Ammon's horn (tissue), 1 donor: ENCODE measurements at regions not wholly inside any gene's neighbourhood (a gene's known extent, or its start where the extent isn't known, plus 50 kb on each side); places are given as distances from the start of the nearest gene placed in this dataset.

Source experiments
- DNase-seq: peaks from one replicate; pipeline ENCODE4 v3.0.0-alpha.2; 2016; ENCODE audit warnings: low spot score

DNA sequence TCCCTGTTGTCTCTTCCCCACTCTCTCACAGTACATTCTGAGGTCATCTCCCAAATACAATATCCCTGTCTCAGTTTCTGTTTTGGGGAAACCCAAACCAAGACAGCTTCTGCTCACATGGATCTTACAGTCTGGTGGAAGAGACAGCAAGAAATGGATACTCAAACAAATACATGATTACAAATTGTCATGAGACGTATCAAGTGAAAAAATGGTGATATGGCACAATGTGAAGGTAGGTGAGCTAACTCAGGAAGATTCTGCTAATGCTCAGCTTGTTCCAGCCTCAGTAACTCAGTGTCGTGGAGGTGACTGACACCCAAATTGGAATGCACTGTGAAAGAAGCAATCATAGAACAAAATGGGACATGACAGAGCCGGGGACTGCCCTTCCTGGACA lies 68.3 kb downstream of the CHST1 start:
- no peak for DNase-seq

- DNase-seq = no peak
Measured at GRCh38 chr11:45596571-45596970, 68.9 kb downstream of the CHST1 start.

DNA sequence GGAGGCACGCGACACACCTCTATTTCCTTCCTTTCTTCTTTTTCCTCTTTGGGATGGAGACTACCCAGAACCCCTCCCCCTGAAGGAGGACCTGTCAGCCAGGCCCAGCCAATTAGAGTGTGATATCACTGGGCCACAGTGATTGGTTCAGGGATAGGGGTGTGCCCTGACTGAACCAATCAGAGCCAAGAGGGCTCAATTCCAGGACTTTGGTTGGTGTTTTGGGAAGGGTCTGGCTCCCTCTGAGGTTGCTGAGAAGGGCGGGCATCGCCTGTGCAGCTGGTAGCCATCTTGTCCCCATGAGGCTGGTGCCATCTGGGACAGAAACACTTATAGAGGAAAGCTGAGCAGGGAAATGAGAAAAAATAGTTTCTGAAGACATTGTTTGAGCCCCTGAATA lies 71.4 kb downstream of the CHST1 start:
- no peak for DNase-seq

DNA sequence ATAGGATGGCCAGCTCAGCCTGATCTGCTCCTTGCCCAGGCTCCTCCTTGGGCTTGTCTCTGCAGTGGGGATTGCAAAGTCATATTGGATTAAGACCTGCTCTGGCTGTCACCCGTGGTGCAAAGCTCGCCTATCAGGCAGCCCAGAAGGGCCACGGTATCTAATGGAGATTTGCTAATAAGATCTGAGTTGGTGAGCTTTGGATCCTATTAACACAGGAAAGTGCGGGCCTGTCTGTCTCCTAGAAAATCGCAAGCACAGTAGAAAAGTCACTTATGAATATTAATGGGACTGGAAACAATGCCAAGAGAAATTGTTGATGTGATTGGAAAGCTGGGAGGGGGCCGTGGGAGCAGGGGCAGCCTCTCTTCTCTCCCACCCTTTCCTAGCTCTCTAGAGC lies 72.8 kb downstream of the CHST1 start:
- DNase-seq = no peak

DNA sequence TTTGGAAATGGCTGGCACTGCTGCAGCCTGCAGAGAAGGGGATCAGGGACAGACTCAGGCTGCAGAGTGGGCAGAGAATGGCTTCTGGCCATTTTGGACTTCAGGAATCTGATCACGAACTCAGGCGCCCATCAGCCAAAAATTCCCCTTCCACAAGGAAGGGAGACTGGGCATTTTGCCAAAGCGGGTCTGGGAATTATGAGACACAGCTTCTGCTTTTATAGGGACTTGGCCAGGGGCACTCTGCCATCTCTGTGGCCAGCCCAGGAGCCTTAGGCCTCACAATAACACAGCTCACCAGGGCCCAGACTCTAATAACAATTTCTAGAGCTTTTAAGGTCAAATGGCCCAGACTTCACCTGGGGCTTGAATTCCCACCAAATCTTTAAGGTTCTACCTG lies 74.7 kb downstream of the CHST1 start:
- DNase-seq = peak; percentile 49

- DNase-seq = no peak
Measured at GRCh38 chr11:45585205-45585604, 80.2 kb downstream of the CHST1 start.

- DNase-seq = no peak
Measured at GRCh38 chr11:45583981-45584566, 81.3 kb downstream of the CHST1 start.

- no peak for DNase-seq
Measured at GRCh38 chr11:45580399-45580798, 85.0 kb downstream of the CHST1 start.

GRCh38 chr11:45578316-45578715 lies 87.1 kb downstream of the CHST1 start:
- DNase-seq = no peak

DNA sequence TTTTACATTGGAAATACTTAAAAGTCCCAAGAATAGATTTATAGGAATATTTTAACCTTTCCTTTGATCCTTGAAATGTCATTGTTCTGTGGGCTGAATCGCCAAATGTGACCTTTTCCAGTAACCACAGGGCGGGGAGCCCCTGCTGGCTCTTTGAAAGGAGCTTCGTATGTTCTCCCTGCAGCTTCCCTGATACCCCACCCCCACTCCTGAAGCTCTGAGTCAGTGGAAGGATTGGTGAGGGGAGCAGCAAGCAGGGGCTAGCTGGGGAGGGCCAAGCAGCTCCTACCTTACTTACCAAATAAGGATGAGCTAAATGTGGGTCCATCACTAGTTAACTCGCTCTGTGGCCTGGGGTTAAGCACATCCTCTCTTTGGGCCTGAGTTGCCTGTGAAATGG lies 87.7 kb downstream of the CHST1 start:
- DNase-seq = no peak

DNA sequence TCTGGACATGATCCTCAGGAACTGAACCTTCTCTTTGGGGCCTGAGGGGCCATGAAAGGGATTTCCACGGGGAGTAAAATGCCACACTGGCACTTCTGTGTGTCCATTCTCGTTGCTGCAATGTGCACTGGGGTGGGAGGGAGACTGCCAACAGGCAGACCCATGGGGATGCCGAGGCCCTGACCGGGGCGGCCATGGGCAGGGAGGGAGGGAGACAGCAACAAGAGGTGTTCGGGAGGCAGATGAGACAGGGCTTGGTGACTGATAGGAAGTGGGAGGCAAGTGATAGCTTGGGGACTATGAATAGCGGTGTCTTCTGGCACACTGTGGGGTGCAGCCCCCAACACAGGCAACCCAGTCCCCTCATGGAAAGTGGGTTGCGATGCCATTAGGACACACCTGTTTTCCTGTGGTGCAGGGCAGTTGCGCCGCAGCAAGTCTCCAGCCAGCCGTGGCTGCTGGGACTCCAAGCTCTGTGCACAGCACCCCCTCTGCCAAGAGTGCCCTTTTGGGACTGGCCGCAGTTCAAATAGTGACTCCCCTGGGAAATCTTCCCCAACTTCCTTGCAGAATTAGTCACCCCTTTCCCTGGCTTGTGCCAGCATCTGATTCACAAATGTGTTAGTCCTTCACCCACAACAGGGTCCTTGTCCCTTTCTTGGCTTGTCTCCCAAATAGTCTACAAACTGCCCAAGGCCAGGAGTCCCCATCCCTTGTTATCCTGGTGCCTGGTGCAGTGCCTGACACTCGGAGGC lies 88.8 kb downstream of the CHST1 start:
- DNase-seq = no peak

GRCh38 chr11:45573728-45574127 lies 91.7 kb downstream of the CHST1 start:
- no peak for DNase-seq

- DNase-seq = no peak
Measured at GRCh38 chr11:45572354-45573123, 92.9 kb downstream of the CHST1 start.

GRCh38 chr11:45569776-45570175 lies 95.6 kb downstream of the CHST1 start:
- DNase-seq = no peak

DNA sequence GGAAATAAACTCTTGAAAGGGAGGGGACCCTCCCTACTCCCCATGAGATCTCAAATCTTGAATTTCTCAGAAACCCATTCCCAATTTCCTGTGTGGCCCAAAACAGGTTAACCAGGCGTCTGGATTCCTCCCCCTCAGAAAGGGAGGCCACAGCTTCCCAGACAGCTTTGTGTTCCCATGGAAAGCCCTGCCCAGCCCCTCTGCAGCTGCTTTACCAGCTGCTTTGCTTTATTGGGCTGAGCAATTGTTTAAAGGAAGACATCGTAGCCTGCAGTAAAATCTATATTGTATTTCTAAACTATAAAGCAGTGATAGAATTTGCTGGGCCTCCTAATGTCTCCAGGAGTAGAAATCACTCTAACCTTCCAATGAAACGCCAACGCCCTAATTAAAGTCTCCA lies 97.4 kb downstream of the CHST1 start:
- no peak for DNase-seq

DNA sequence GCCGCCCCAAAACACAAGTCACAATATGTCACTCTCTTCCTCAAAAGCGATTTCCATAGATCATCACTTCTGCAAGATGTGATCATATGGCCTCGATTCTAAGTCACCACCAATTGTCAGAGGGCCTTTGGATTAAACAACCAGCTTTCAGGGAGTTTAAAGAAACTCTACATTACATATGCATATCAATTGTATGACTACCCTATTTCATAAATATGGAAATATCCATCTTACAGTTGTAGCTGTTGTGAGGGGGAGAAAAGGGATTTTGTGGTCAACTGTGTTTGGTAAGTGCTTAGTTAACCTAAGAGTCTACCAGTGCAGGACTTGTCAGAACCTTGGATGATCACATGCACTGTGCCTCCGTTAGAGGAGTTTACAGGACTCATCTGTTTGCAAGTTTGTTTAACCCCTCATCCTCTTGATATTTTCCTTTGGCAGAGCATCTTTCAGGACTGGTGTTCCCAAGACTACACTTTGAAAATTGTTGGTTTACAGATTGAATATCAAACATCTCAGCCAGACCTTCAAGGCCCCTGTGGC lies 99.9 kb downstream of the CHST1 start:
- no peak for DNase-seq

DNA sequence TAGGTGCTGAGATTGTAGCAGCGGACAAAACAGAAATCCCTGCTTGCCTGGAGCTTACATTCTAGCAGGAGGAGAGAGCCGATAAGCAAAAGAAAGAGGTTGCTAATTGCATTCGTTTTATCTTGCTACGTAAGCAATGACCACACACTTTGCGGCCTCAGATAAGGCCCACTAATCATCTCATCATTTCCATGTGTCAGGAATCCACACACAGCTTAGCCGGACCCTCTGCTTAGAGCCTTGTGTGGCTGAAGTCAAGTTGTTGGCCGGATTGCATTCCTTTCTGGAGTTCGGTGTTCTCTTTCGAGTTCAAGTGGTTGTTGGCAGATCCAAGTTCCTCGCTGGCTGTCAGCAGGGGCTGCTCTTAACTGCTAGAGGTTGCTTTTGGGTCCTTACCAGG lies 101.6 kb downstream of the CHST1 start:
- no peak for DNase-seq

DNA sequence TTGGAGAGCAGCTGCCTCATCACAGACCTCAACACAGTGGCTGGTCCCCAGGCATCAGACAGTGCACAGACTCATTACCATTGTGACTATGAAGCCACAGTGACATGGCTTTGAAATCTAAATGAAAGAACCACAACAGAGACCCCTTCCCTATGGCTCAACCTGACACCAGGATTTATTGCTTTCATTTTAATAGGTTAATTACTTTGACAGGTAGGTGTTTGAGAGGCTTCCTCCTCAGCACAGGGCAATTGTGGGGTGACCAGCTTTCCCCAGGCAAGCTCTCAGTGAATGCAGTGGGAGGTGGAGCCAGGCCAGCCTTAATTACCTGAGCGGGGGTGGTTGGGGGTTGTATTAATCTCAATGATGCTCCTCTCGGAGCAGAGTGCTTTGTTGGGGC lies 102.3 kb downstream of the CHST1 start:
- no peak for DNase-seq

- no peak for DNase-seq
Measured at GRCh38 chr11:45560913-45561281, 104.5 kb downstream of the CHST1 start.

GRCh38 chr11:45560155-45560912 lies 105.1 kb downstream of the CHST1 start:
- no peak for DNase-seq

- DNase-seq = no peak
Measured at GRCh38 chr11:45556851-45557707, 108.3 kb downstream of the CHST1 start.
